ENCODE measurements at regions not wholly inside any gene's neighbourhood (a gene's known extent, or its start where the extent isn't known, plus 50 kb on each side); places are given as distances from the start of the nearest gene placed in this dataset.

- Histone ChIP-seq H3K27ac (no peak overlapping the region), H3K27me3 (replicated peaks in 1 of 7) (no peaks in the 10 kb centered on the region), H3K9me3 (no peaks in the 10 kb centered on the region), H3K36me3 (no peaks in the 10 kb centered on the region), H3K4me1 (no peaks in the 10 kb centered on the region), H3K4me3 (no peak overlapping the region)
- no peak for DNase-seq
- WGBS, 5 donors, result 69 to 75% (median 73%) methylated on average over 4 of the region's 4 CpGs
- intact Hi-C loops (cut with DNase I; ENCODE audit: low total_unique reads), result no loop called here
- no peak for TF ChIP-seq POLR2A (IDR thresholded peaks at IDR 0.05)
- TF ChIP-seq POLR2AphosphoS5 (IDR thresholded peaks at IDR 0.05), result no peak
- TF ChIP-seq, protein P1, sequence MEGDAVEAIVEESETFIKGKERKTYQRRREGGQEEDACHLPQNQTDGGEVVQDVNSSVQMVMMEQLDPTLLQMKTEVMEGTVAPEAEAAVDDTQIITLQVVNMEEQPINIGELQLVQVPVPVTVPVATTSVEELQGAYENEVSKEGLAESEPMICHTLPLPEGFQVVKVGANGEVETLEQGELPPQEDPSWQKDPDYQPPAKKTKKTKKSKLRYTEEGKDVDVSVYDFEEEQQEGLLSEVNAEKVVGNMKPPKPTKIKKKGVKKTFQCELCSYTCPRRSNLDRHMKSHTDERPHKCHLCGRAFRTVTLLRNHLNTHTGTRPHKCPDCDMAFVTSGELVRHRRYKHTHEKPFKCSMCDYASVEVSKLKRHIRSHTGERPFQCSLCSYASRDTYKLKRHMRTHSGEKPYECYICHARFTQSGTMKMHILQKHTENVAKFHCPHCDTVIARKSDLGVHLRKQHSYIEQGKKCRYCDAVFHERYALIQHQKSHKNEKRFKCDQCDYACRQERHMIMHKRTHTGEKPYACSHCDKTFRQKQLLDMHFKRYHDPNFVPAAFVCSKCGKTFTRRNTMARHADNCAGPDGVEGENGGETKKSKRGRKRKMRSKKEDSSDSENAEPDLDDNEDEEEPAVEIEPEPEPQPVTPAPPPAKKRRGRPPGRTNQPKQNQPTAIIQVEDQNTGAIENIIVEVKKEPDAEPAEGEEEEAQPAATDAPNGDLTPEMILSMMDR (IDR thresholded peaks at IDR 0.05 in 8 of 11, conservative IDR thresholded peaks at IDR 0.05 in 3 of 11), result no peak
Observed at GRCh38 chr18:38576916-38577315, 1011.3 kb upstream of the CELF4 start.

DNA sequence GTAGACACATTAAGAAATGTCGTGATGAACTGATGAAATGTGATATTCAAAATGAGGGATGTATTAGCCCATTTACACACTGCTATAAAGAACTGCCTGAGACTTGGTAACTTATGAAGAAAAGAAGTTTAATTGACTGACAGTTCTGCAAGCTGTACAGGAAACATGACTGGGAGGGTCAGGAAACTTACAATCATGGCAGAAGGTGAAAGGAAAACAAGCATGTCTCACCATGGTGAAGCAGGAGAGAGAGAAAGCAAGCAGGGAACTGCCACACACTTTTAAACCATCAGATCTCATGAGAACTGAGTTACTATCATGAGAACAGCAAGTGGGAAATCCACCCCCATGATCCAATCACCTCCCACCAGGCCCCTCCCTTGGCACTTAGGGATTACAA is 1010.8 kb upstream of the CELF4 start:
- WGBS, 5 donors, result 47 to 76% (median 59%) methylated on average over 1 of the region's 1 CpG
- TF ChIP-seq POLR2A (IDR thresholded peaks at IDR 0.05) (no peak), POLR2AphosphoS5 (IDR thresholded peaks at IDR 0.05) (no peak)
- TF ChIP-seq, protein P1 (IDR thresholded peaks at IDR 0.05 in 8 of 11, conservative IDR thresholded peaks at IDR 0.05 in 3 of 11), result no peak
- no peaks in the 10 kb centered on the region for H3K9me3 ChIP-seq
- H3K27me3 ChIP-seq (replicated peaks in 1 of 7), result no peaks in the 10 kb centered on the region
- DNase-seq, result no peak
- H3K4me1 ChIP-seq, result no peaks in the 10 kb centered on the region
- H3K36me3 ChIP-seq, result no peaks in the 10 kb centered on the region
- no peak overlapping the region for H3K27ac ChIP-seq
- intact Hi-C loops (cut with DNase I; ENCODE audit: low total_unique reads), result no loop called here
- H3K4me3 ChIP-seq, result no peak overlapping the region

GRCh38 chr18:38575648-38576047 is 1010.0 kb upstream of the CELF4 start:
- WGBS, 5 donors, result 74 to 85% (median 79%) methylated on average over 2 of the region's 2 CpGs
- no peaks in the 10 kb centered on the region for H3K9me3 ChIP-seq
- H3K4me1 ChIP-seq, result no peaks in the 10 kb centered on the region
- H3K27me3 ChIP-seq (replicated peaks in 1 of 7), result no peaks in the 10 kb centered on the region
- no peaks in the 10 kb centered on the region for H3K36me3 ChIP-seq
- intact Hi-C loops (cut with DNase I; ENCODE audit: low total_unique reads), result no loop called here
- DNase-seq, result no peak
- no peak overlapping the region for H3K4me3 ChIP-seq
- TF ChIP-seq, protein P1 (IDR thresholded peaks at IDR 0.05 in 8 of 11, conservative IDR thresholded peaks at IDR 0.05 in 3 of 11), result no peak
- TF ChIP-seq POLR2A (IDR thresholded peaks at IDR 0.05) (no peak), POLR2AphosphoS5 (IDR thresholded peaks at IDR 0.05) (no peak)
- no peak overlapping the region for H3K27ac ChIP-seq

DNA sequence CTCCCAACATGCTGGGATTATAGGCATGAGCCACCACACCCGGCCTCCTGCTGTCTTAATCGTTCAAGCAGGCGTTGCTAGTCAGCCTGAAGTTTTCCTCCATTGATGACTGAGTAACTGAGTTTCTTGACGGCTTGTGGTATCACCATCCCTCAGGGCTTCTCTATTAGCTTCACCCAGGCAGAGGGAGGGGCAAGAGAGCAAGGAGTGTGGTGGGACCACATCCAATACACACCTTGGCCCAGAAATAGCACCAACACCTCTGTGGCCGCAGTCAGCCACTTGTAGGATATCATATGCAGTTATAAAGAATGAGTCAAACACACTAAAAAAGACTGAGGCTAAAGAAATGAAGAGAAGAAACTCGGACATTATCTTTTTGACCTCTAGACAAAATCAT is 1009.4 kb upstream of the CELF4 start:
- H3K27ac ChIP-seq, result no peak overlapping the region
- intact Hi-C loops (cut with DNase I; ENCODE audit: low total_unique reads), result no loop called here
- H3K9me3 ChIP-seq, result no peaks in the 10 kb centered on the region
- 78 to 88% (median 79%) methylated on average over 6 of the region's 6 CpGs for WGBS, 5 donors
- no peak overlapping the region for H3K4me3 ChIP-seq
- no peak for DNase-seq
- TF ChIP-seq POLR2AphosphoS5 (IDR thresholded peaks at IDR 0.05), result no peak
- TF ChIP-seq, protein P1 (IDR thresholded peaks at IDR 0.05 in 8 of 11, conservative IDR thresholded peaks at IDR 0.05 in 3 of 11), result no peak
- TF ChIP-seq POLR2A (IDR thresholded peaks at IDR 0.05), result no peak
- no peaks in the 10 kb centered on the region for H3K4me1 ChIP-seq
- no peaks in the 10 kb centered on the region for H3K27me3 ChIP-seq (replicated peaks in 1 of 7)
- H3K36me3 ChIP-seq, result no peaks in the 10 kb centered on the region
